ACC112 (cell line): ENCODE measurements at regions not wholly inside any gene's neighbourhood (a gene's known extent, or its start where the extent isn't known, plus 50 kb on each side); places are given as distances from the start of the nearest gene placed in this dataset.

Experiments used
- H2AFZ ChIP-seq: fragments of 200-600 bp; sonication (generic); one replicate; pipeline ENCODE4 v1.6.0; 2017; ENCODE audit warnings: antibody characterized with exemption, low read length; ENCODE audit not compliant: unreplicated experiment
- H3K27ac ChIP-seq: fragments of 200-600 bp; sonication (generic); 2 replicates; pipeline ENCODE4 v1.5.1; 2014; ENCODE audit warnings: low read depth, mild to moderate bottlenecking, antibody characterized with exemption, low read length, moderate library complexity
- H3K27me3 ChIP-seq: fragments of 200-600 bp; sonication (generic); 2 replicates; pipeline ENCODE4 v1.6.1; 2014; ENCODE audit warnings: mild to moderate bottlenecking, antibody characterized with exemption, low read length, moderate library complexity, mixed read lengths; ENCODE audit not compliant: insufficient read depth
- H3K36me3 ChIP-seq: fragments of 200-600 bp; sonication (generic); 2 replicates; pipeline ENCODE4 v1.6.1; 2016; ENCODE audit warnings: mild to moderate bottlenecking, antibody characterized with exemption, low read length, moderate library complexity, mixed read lengths; ENCODE audit not compliant: insufficient read depth
- H3K4me1 ChIP-seq: fragments of 200-600 bp; sonication (generic); one replicate; pipeline ENCODE4 v1.6.1; 2016; ENCODE audit warnings: low read length, mixed read lengths; ENCODE audit not compliant: insufficient read depth, unreplicated experiment, control insufficient read depth
- H3K4me3 ChIP-seq: fragments of 200-600 bp; sonication (generic); 2 replicates; pipeline ENCODE4 v1.5.1; 2014; ENCODE audit warnings: mild to moderate bottlenecking, low read depth, low read length
- H3K79me2 ChIP-seq: fragments of 200-600 bp; sonication (generic); one replicate; pipeline ENCODE4 v1.6.0; 2016; ENCODE audit warnings: low read length; ENCODE audit not compliant: control insufficient read depth, unreplicated experiment, insufficient read depth

DNA sequence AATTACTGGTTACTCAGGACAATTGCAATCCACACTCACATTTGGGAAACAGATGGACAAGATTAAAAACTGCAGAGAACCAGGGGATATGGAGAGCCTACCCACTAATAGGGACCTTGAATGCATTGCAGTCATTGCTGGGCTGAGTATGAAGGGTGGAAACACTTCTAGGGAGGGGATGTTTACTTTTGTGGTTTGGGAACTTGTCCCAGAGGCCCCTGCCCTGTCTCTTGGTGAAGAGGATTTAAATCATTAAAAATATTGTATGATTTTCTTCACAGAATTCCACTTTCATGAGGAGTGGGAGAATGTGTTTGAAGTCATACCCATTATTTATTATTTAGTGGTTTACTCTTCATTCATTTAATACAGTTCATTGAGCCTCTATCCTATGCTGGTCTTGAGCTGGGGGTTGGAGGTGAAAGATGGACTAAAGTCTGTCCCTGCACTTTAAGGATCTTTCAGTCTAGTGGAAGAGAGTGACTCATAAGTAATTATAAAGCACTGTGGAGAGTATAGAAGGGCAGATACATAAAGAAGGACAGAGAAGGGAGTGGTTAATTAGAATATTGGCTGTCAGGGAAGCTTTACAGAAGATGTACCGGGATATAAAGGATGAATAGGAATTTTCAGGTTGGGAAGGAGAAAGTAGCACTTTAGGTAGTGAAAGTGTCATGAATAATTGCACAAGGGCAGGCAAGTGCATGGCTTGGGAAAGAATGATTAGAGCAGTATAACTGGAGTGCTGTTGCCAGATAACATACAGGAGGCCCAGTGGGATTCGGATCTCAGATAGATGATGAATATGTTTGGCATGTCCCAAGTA is 313.4 kb downstream of the LPIN1 start:
- Histone ChIP-seq H3K4me3 (peak overlapping the region; percentile 47; the same call in 1 of the 2 replicates), H3K36me3 (no peaks in the 10 kb centered on the region), H3K27ac (peak overlapping the region; percentile 15), H3K79me2 (no peaks in the 10 kb centered on the region), H3K27me3 (no peaks in the 10 kb centered on the region), H3K4me1 (peaks cover 27% of the 10 kb centered on the region), H2AFZ (no peak overlapping the region)

DNA sequence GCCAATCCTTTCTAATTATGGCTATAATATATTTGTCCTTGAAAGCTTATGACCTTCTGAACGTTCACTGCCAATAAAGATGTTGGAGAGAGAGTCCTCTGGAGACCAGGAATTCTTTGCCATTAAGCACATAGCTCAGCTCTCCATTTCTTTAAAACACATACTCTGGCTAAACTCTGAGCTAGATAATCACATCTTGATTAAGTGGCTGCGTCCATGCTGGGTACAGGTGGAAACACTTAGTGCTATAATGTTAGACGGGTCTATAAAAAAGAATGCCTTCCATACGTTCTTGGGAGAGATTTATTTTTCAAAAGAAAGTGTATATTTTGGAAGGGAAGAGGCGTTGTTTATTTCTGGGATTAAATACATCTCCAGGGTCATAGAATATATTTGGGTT is 314.5 kb downstream of the LPIN1 start:
- Histone ChIP-seq H3K27me3 (no peaks in the 10 kb centered on the region), H3K79me2 (no peaks in the 10 kb centered on the region), H3K4me1 (peaks cover 27% of the 10 kb centered on the region), H3K36me3 (no peaks in the 10 kb centered on the region), H3K27ac (no peak overlapping the region), H2AFZ (no peak overlapping the region), H3K4me3 (no peak overlapping the region)

DNA sequence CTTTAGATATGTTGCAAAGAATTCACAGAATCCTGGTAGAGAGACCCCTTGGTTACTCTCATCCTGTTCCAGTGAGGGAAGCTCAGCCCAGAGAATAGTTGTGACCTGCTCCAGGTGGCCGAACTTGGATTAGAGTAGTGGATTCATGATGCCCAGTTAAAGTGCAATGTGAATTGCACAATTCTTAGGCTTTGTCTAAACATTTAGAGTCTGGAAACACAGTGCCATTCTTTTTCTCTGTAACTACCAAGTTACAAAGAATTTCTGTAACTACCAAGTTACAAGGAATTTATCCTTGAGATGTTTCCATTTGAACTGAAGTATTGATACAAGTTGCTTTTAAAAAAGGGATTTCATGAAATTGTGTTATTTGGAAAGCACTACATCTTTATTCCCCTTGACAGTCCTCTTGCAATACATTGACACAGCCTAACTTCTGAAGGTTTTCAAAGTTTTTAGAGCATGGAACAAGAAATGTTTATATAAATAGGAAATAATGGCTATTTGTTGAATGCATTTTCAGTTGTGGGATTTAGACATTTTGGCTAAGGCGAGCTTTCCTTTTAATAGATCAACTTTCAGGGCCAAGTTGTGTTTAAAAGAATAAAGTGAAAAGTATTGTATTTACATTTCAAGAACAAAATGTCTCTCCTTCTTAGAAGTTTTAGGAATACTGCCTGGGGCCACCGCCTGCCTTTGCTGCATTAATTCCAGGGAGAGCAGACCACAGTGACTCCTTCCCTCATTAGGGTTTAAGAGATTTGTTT is 315.0 kb downstream of the LPIN1 start:
- H3K79me2 ChIP-seq = no peaks in the 10 kb centered on the region
- H3K4me1 ChIP-seq = peaks cover 27% of the 10 kb centered on the region
- H3K27me3 ChIP-seq = no peaks in the 10 kb centered on the region
- H3K36me3 ChIP-seq = no peaks in the 10 kb centered on the region
- H2AFZ ChIP-seq = no peak overlapping the region
- no peak overlapping the region for H3K4me3 ChIP-seq
- no peak overlapping the region for H3K27ac ChIP-seq

DNA sequence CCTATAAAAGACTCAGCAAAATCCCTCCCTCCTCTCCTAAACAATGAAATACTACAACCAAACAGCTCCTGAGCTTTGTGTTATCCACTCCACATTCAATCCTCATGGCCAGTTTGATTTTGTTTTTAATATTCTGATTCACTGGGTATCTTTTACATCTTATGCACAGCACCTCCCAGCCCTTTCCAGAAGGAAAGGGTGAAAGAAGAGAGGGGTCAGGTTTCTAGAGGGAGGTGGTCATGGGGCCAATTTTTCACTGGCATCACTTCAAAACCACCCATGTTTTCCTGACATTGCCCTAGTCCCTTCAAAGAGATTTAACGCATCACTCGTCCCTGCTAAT is 315.6 kb downstream of the LPIN1 start:
- Histone ChIP-seq H3K4me1 (peaks cover 27% of the 10 kb centered on the region), H3K4me3 (no peak overlapping the region), H3K27me3 (no peaks in the 10 kb centered on the region), H3K79me2 (no peaks in the 10 kb centered on the region), H3K27ac (no peak overlapping the region), H3K36me3 (no peaks in the 10 kb centered on the region), H2AFZ (no peak overlapping the region)

DNA sequence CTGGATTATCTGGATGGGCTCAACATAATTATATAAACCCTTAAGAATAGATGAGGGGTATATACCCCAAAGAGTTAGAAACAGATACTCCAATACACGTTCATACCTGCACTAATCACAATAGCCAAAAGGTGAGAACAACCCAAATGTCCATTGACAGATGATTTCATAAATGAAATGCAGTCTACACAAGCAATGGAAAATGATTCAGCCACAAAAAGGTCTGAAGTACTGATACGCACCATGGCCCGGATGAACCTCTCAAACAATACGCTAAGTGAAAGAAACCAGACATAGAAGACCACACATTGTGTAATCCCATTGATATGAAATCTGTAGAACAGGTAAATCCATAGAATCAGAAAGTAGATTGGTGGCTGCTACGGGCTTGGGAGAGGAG is 316.8 kb downstream of the LPIN1 start:
- no peak overlapping the region for H2AFZ ChIP-seq
- H3K36me3 ChIP-seq = no peaks in the 10 kb centered on the region
- H3K79me2 ChIP-seq = no peaks in the 10 kb centered on the region
- peaks cover 27% of the 10 kb centered on the region for H3K4me1 ChIP-seq
- no peaks in the 10 kb centered on the region for H3K27me3 ChIP-seq
- no peak overlapping the region for H3K4me3 ChIP-seq
- no peak overlapping the region for H3K27ac ChIP-seq

DNA sequence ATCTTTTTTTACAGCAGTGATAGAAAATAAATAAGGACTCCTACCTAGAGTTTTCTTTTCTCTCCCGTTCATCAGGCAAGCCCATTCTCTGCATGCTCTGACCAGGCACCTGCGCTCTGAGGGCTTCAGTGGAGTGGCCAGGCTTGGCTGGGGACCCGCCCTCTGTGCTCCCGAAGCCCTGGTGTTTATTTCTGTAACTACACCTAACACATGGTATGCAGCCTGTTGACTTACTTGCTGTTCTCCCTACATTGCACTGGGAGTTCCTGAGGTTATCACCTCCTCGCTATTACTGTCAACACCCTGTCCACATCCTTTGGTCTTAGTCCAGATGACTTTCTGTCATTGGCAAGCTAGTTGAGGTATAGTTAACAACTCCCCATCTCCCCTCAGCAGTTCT is 317.7 kb downstream of the LPIN1 start:
- Histone ChIP-seq H3K4me1 (peaks cover 19% of the 10 kb centered on the region), H3K4me3 (no peak overlapping the region), H3K27me3 (no peaks in the 10 kb centered on the region), H2AFZ (no peak overlapping the region), H3K27ac (no peak overlapping the region), H3K36me3 (no peaks in the 10 kb centered on the region), H3K79me2 (no peaks in the 10 kb centered on the region)

DNA sequence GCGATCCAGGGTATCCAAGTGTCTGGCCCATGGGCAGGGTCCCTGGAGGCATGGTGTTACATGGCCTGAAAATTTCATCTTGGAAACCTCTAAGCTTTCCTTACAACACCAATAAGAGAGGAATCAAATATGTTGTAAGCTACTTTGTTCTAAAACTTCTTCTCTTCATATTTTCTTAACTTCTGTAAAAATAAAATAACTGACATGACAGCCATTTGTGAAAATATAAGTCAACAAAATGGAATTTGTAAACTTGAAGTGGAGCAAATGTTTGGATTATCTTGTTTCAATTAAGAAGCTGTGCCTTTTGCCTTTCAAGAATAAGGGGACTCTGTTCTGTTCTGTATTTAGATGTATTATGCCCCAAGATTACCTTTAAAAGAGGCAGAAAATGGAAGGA is 319.7 kb downstream of the LPIN1 start:
- Histone ChIP-seq H2AFZ (no peak overlapping the region), H3K27ac (no peak overlapping the region), H3K4me3 (no peak overlapping the region), H3K4me1 (no peaks in the 10 kb centered on the region), H3K27me3 (no peaks in the 10 kb centered on the region), H3K79me2 (no peaks in the 10 kb centered on the region), H3K36me3 (no peaks in the 10 kb centered on the region)

DNA sequence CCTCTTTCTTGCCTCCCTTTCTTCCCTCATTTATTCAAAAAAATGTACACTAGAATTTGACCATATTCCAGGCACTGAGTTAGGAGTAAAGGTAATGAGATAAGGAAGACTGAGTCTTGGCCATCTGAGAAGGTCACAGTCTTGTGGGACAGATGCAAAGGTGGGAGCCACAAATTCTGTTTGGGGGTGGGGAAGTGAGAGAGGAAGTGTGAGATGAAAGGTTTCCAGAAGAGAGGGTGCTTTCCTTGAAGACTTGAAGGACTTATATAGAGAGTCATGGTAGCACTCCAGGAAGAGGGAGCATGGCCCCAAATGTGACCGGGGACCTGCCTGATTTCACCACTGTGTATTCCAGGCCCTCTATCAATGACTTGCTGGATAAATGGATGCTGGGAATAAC is 320.6 kb downstream of the LPIN1 start:
- no peaks in the 10 kb centered on the region for H3K27me3 ChIP-seq
- no peaks in the 10 kb centered on the region for H3K36me3 ChIP-seq
- no peak overlapping the region for H3K27ac ChIP-seq
- H3K4me3 ChIP-seq = no peak overlapping the region
- H3K4me1 ChIP-seq = no peaks in the 10 kb centered on the region
- no peak overlapping the region for H2AFZ ChIP-seq
- H3K79me2 ChIP-seq = no peaks in the 10 kb centered on the region

DNA sequence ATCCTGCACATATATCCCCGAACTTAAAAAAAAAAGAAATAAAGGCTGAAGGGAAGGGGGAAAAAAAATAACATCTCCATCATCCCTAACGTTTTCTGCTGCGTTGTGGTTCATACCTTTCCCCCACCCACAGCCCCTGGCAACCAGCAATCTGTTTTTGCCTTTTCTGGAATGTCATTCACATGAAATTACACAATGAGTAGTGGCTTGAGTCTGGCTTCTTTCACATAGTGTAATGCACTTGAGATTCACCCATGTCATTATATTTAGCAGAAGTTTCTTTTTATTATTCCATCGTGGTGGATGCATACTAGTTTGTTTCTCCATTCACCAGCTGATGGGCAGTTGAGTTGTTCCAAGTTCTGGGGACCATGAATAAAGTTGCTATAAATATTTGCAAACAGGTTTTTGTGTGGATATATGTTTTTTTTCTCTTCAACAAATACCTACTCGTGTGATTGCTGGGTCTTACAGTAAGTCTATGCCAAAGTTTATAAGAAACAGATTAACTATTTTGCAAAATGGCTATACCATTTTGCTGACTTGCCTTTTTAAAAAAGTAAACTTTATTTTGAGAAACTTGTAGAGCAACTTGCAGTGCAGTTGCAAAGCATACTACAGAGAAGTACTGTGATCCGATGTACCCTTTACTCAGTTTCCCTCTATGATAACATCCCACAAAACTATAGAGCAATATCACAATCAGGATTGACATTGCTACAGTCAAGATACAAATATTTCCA is 322.5 kb downstream of the LPIN1 start:
- H3K27ac ChIP-seq = no peak overlapping the region
- no peak overlapping the region for H2AFZ ChIP-seq
- no peaks in the 10 kb centered on the region for H3K36me3 ChIP-seq
- no peaks in the 10 kb centered on the region for H3K4me1 ChIP-seq
- no peaks in the 10 kb centered on the region for H3K79me2 ChIP-seq
- no peak overlapping the region for H3K4me3 ChIP-seq
- no peaks in the 10 kb centered on the region for H3K27me3 ChIP-seq

DNA sequence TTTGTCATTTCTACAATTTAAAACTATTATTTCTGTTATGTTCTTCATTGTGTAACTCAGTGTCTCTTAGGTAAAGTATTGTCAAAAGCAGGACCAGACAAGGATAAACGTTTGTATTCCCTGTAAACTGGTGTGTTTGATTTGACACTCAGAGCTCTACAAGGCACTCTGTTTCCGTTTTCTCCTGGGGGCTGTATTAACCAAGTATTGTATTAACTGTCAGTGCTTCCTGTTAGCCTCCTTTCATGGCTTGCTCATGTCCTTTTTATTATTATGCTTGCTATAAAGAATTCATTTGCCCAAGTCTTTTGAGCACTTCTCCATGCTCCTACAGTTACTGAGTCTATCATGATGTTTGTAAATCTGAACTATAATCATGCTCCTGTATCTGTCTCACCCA is 323.7 kb downstream of the LPIN1 start:
- Histone ChIP-seq H3K27ac (no peak overlapping the region), H3K79me2 (no peaks in the 10 kb centered on the region), H2AFZ (no peak overlapping the region), H3K4me1 (no peaks in the 10 kb centered on the region), H3K27me3 (no peaks in the 10 kb centered on the region), H3K36me3 (no peaks in the 10 kb centered on the region), H3K4me3 (no peak overlapping the region)
